DOHH2 (cell line): ENCODE measurements at regions not wholly inside any gene's neighbourhood (a gene's known extent, or its start where the extent isn't known, plus 50 kb on each side); places are given as distances from the start of the nearest gene placed in this dataset.

Experiments
- EZH2phosphoT487 ChIP-seq: fragments of 200-600 bp; sonication (generic); IDR thresholded peaks from 2 replicates; pipeline ENCODE4 v1.6.1; 2017; ENCODE audit warnings: borderline replicate concordance, mild to moderate bottlenecking, antibody characterized with exemption, low read length, moderate library complexity, mixed read lengths
- TF ChIP-seq, protein P1 (sequence below): fragments of 200-600 bp; sonication (generic); IDR thresholded peaks from one replicate; pipeline ENCODE4 v1.5.1; 2014; ENCODE audit warnings: antibody characterized with exemption, mild to moderate bottlenecking, low read depth, low read length; ENCODE audit not compliant: poor library complexity, severe bottlenecking

DNA sequence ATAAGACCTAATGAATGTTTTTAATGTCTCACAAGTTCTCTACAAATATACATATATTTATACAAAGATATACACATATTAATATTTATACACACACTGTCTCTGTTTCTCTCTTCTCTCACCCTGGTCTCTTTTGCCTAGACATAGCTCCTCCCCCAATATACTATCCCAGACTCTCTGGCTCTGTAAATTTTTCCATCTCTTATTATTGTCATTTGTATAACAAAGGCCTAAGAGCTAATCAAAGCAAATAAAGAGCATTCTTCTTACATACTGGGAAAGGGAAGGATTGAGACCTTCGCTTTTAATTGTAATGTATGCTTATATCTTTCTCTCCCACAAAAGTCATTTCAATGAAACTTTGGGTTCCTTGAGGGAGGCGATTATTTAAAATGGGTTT lies 318.1 kb downstream of the ADAMTS20 start:
- TF ChIP-seq, protein P1, sequence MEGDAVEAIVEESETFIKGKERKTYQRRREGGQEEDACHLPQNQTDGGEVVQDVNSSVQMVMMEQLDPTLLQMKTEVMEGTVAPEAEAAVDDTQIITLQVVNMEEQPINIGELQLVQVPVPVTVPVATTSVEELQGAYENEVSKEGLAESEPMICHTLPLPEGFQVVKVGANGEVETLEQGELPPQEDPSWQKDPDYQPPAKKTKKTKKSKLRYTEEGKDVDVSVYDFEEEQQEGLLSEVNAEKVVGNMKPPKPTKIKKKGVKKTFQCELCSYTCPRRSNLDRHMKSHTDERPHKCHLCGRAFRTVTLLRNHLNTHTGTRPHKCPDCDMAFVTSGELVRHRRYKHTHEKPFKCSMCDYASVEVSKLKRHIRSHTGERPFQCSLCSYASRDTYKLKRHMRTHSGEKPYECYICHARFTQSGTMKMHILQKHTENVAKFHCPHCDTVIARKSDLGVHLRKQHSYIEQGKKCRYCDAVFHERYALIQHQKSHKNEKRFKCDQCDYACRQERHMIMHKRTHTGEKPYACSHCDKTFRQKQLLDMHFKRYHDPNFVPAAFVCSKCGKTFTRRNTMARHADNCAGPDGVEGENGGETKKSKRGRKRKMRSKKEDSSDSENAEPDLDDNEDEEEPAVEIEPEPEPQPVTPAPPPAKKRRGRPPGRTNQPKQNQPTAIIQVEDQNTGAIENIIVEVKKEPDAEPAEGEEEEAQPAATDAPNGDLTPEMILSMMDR = no peak
- no peak for TF ChIP-seq EZH2phosphoT487
